Glutamatergic neuron (in vitro differentiated cells): ENCODE measurements at regions not wholly inside any gene's neighbourhood (a gene's known extent, or its start where the extent isn't known, plus 50 kb on each side); places are given as distances from the start of the nearest gene placed in this dataset.

ENCODE experiments used
- DNase-seq: peaks from one replicate; pipeline ENCODE4 v3.0.0; 2022
- H3K27ac Mint-ChIP-seq: one replicate; pipeline ENCODE4 v1.8.0; 2020; ENCODE audit warnings: mild to moderate bottlenecking, mixed read lengths, inconsistent platforms; ENCODE audit not compliant: unreplicated experiment
- H3K27me3 Mint-ChIP-seq: one replicate; pipeline ENCODE4 v1.8.0; 2020; ENCODE audit warnings: mild to moderate bottlenecking, moderate library complexity, mixed read lengths, inconsistent platforms; ENCODE audit not compliant: unreplicated experiment
- H3K36me3 Mint-ChIP-seq: one replicate; pipeline ENCODE4 v1.8.0; 2020; ENCODE audit warnings: mild to moderate bottlenecking, mixed read lengths, inconsistent platforms; ENCODE audit not compliant: unreplicated experiment
- H3K4me1 Mint-ChIP-seq: one replicate; pipeline ENCODE4 v1.8.0; 2020; ENCODE audit warnings: mild to moderate bottlenecking, low read depth, mixed read lengths, inconsistent platforms; ENCODE audit not compliant: unreplicated experiment
- H3K4me3 Mint-ChIP-seq: one replicate; pipeline ENCODE4 v1.8.0; 2020; ENCODE audit warnings: mild to moderate bottlenecking, mixed read lengths, inconsistent platforms; ENCODE audit not compliant: unreplicated experiment
- H3K9me3 Mint-ChIP-seq: one replicate; pipeline ENCODE4 v1.8.0; 2020; ENCODE audit warnings: mild to moderate bottlenecking, moderate library complexity, mixed read lengths, inconsistent platforms; ENCODE audit not compliant: unreplicated experiment
- TF ChIP-seq, protein P1 (sequence below): fragments of 200-600 bp; sonication (generic); IDR thresholded peaks from one replicate; pipeline ENCODE4 v1.5.0; 2021; ENCODE audit not compliant: partially characterized antibody, unreplicated experiment

DNA sequence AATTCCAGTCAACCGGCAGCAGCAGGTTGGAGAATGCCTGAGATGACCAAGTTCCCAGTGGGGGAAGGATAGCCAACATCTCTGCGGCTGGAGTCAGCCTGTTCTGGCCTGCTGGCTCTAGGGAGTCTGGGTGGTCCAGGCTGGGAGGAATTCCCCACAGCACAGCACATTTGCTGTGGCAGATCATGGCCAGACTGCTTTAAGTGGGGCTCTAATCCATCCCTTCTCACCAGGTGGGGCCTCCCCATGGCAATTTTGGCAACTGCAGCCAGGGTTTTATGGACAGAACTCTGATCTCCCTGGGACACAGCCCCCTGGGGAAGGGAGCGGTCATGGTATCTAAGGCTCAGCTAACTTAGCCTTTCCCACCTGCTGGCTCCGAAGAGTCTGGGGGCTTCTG, 226.1 kb downstream of the DTWD2 start:
- TF ChIP-seq, protein P1, sequence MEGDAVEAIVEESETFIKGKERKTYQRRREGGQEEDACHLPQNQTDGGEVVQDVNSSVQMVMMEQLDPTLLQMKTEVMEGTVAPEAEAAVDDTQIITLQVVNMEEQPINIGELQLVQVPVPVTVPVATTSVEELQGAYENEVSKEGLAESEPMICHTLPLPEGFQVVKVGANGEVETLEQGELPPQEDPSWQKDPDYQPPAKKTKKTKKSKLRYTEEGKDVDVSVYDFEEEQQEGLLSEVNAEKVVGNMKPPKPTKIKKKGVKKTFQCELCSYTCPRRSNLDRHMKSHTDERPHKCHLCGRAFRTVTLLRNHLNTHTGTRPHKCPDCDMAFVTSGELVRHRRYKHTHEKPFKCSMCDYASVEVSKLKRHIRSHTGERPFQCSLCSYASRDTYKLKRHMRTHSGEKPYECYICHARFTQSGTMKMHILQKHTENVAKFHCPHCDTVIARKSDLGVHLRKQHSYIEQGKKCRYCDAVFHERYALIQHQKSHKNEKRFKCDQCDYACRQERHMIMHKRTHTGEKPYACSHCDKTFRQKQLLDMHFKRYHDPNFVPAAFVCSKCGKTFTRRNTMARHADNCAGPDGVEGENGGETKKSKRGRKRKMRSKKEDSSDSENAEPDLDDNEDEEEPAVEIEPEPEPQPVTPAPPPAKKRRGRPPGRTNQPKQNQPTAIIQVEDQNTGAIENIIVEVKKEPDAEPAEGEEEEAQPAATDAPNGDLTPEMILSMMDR: no peak
- Mint-ChIP-seq H3K27ac (no peak overlapping the region), H3K4me1 (no peaks in the 10 kb centered on the region), H3K36me3 (no peaks in the 10 kb centered on the region), H3K9me3 (no peaks in the 10 kb centered on the region), H3K4me3 (no peak overlapping the region), H3K27me3 (no peaks in the 10 kb centered on the region)
- DNase-seq: no peak

DNA sequence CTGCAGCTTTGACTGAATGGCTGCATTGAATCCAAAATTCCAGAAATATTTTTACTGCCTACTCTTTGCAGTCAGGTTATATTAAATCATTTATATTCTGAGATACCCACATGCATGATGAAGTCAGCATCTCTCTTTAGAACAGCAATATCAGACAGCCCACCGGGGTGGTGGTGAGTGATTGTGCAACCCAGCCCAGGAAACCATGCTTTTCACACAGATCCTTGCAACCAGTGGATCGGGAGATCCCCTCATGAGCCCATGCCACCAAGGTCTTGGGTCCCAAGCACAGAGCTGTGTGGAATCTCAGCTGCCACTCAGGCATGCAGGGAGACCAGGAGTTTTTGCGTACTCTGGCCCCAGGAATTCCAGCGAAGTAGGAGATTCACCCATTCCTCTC, 226.5 kb downstream of the DTWD2 start:
- H3K9me3 Mint-ChIP-seq: no peaks in the 10 kb centered on the region
- H3K27me3 Mint-ChIP-seq: no peaks in the 10 kb centered on the region
- no peaks in the 10 kb centered on the region for H3K4me1 Mint-ChIP-seq
- H3K27ac Mint-ChIP-seq: no peak overlapping the region
- no peak overlapping the region for H3K4me3 Mint-ChIP-seq
- DNase-seq: no peak
- H3K36me3 Mint-ChIP-seq: no peaks in the 10 kb centered on the region
- TF ChIP-seq, protein P1: no peak

DNA sequence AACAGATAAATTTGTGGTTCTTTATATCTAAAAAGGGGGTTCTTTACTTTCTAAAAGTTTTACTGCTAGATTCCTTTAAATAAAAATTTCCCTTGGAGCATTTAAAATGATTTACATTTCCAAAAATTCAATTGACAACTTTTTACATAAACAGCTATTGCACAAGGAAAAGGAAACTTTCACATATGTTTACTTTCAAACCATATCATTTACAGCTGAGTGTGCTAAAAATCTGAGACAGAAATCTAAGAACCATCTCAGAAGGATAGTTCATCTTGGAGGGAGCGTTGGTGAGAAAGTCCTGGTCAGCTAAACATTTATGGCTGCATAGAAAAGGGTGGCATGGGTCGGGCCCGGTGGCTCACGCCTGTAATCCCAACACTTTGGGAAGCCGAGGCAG, 235.4 kb downstream of the DTWD2 start:
- H3K36me3 Mint-ChIP-seq: no peaks in the 10 kb centered on the region
- no peaks in the 10 kb centered on the region for H3K27me3 Mint-ChIP-seq
- H3K4me1 Mint-ChIP-seq: no peaks in the 10 kb centered on the region
- no peak overlapping the region for H3K27ac Mint-ChIP-seq
- no peak for DNase-seq
- no peak overlapping the region for H3K4me3 Mint-ChIP-seq
- TF ChIP-seq, protein P1: no peak
- H3K9me3 Mint-ChIP-seq: no peaks in the 10 kb centered on the region

DNA sequence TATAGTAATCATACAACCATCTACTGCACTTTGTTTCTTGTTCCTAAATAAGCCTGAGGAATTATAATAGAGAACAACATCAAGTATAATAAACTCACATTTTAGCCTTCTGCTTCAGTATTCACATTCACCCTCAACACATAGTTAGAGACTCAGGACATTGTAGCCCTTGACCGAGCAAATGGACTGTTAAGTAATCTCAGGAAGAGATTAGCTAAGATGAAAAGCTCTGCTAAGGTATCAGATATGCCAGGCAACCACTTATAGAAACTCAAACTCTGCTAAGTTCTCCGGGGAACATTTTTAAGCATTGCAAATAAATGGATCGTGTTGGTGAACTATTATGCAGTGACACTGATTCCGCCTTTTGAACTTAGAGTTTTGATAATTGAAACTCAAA, 252.0 kb downstream of the DTWD2 start:
- Mint-ChIP-seq H3K27me3 (no peaks in the 10 kb centered on the region), H3K4me1 (no peaks in the 10 kb centered on the region), H3K36me3 (peaks cover 19% of the 10 kb centered on the region), H3K4me3 (no peak overlapping the region), H3K9me3 (no peaks in the 10 kb centered on the region), H3K27ac (no peak overlapping the region)
- TF ChIP-seq, protein P1: no peak
- DNase-seq: no peak

DNA sequence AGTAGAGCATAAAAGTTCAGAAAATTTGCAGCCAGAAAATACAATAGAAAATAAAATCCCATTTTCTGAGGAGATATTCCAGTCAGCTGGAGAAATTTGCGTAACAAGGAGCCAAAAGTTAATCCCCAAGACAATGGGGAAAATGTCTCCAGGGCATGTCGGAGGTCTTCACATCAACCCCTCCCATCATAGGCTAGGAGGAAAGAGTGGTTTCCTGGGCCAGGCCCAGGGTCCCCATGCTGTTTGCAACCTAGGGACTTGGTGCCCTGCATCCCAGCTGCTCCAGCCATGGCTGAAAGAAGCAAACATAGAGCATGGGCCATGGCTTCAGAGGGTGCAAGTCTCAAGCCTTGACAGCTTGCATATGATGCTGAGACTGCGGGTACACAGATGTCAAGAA, 255.0 kb downstream of the DTWD2 start:
- H3K27ac Mint-ChIP-seq: no peak overlapping the region
- H3K27me3 Mint-ChIP-seq: no peaks in the 10 kb centered on the region
- peaks cover 19% of the 10 kb centered on the region for H3K36me3 Mint-ChIP-seq
- DNase-seq: no peak
- TF ChIP-seq, protein P1: no peak
- no peaks in the 10 kb centered on the region for H3K4me1 Mint-ChIP-seq
- H3K4me3 Mint-ChIP-seq: no peak overlapping the region
- H3K9me3 Mint-ChIP-seq: no peaks in the 10 kb centered on the region
